ENCODE measurements at regions not wholly inside any gene's neighbourhood (a gene's known extent, or its start where the extent isn't known, plus 50 kb on each side); places are given as distances from the start of the nearest gene placed in this dataset.

DNA sequence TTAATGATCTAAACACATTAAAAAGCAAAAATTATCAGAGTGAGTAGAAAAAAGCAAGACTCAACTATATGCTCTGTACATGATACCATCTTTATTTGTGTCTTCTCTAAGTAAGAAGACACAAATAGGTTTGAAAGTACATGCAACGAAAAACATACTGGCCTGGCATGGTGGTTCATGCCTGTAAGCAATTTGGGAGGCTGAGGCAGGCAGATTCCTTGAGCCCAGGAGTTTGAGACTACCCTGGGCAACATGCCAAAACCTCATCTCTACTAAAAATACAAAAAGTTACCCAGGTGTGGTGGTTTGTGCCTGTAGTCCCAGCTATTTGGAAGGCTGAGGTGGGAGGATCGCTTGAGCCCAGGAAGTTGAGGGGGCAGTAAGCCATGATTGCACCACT lies 78.1 kb upstream of the TOMM7 start:
- H3K36me3 Mint-ChIP-seq (ENCODE audit: low read depth), result no peaks in the 10 kb centered on the region
- no peak overlapping the region for H3K4me3 Mint-ChIP-seq (ENCODE audit: low read depth)
- H3K27ac Mint-ChIP-seq, result no peak overlapping the region
- no peak for DNase-seq (ENCODE audit: low spot score)
- peaks cover 10% of the 10 kb centered on the region for H3K27me3 Mint-ChIP-seq (ENCODE audit: low read depth)
- no peaks in the 10 kb centered on the region for H3K9me3 Mint-ChIP-seq
- intact Hi-C loops (cut with micrococcal nuclease), result no loop called here
- peaks cover 9% of the 10 kb centered on the region for H3K4me1 Mint-ChIP-seq (ENCODE audit: low read depth)

GRCh38 chr7:22900101-22900500 lies 77.5 kb upstream of the TOMM7 start:
- DNase-seq (ENCODE audit: low spot score), result no peak
- Mint-ChIP-seq H3K27ac (no peak overlapping the region), H3K4me1 (ENCODE audit: low read depth) (peaks cover 12% of the 10 kb centered on the region)

DNA sequence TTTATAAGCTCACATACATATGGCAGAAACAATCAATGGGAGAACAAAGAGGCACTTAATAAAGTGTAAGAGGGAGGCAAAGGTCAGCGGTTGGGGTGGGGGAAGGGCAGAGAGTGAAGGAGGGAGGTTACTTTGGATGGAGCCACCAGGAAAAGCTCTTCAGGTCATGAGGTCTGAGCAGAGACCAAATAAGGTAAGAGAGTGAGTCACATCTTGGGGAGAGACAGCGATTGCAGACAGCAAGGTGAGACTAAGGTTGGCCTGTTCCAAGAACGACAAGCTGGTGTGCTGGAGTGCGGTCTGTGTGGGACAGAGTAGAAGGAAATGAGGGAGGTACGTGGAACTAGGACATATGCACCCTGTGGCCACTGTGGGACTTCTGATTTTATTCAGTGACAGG lies 74.3 kb upstream of the TOMM7 start:
- no peaks in the 10 kb centered on the region for H3K9me3 Mint-ChIP-seq
- H3K4me3 Mint-ChIP-seq (ENCODE audit: low read depth), result no peak overlapping the region
- H3K36me3 Mint-ChIP-seq (ENCODE audit: low read depth), result no peaks in the 10 kb centered on the region
- no peak overlapping the region for H3K27ac Mint-ChIP-seq
- intact Hi-C loops (cut with micrococcal nuclease), result no loop called here
- peaks cover 4% of the 10 kb centered on the region for H3K27me3 Mint-ChIP-seq (ENCODE audit: low read depth)
- H3K4me1 Mint-ChIP-seq (ENCODE audit: low read depth), result peaks cover 12% of the 10 kb centered on the region
- no peak for DNase-seq (ENCODE audit: low spot score)

More at GRCh38 chr7:22900101-22900500, 77.5 kb upstream of the TOMM7 start:
- H3K27me3 Mint-ChIP-seq (ENCODE audit: low read depth), result peaks cover 10% of the 10 kb centered on the region
- no peaks in the 10 kb centered on the region for H3K9me3 Mint-ChIP-seq
- no peaks in the 10 kb centered on the region for H3K36me3 Mint-ChIP-seq (ENCODE audit: low read depth)
- intact Hi-C loops (cut with micrococcal nuclease), result no loop called here
- no peak overlapping the region for H3K4me3 Mint-ChIP-seq (ENCODE audit: low read depth)

DNA sequence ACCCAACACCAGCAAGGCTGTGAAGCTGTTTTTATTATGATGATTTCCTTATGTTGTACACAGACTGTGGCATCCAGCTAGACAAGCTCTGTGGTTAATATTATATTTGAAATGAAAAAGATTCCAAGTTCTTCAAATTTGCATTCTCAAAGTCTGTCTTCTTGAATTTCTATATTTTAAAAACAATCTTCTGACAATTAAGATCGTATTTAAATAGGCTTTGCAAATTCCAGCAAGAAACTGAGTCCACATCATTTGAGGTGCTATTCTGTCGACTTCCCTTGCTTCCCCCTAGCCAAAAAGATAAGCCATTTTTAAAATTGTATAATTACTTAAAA lies 73.1 kb upstream of the TOMM7 start:
- H3K9me3 Mint-ChIP-seq, result no peaks in the 10 kb centered on the region
- H3K4me1 Mint-ChIP-seq (ENCODE audit: low read depth), result peaks cover 12% of the 10 kb centered on the region
- H3K36me3 Mint-ChIP-seq (ENCODE audit: low read depth), result no peaks in the 10 kb centered on the region
- H3K27ac Mint-ChIP-seq, result no peak overlapping the region
- no peaks in the 10 kb centered on the region for H3K27me3 Mint-ChIP-seq (ENCODE audit: low read depth)
- no peak for DNase-seq (ENCODE audit: low spot score)
- intact Hi-C loops (cut with micrococcal nuclease), result no loop called here
- H3K4me3 Mint-ChIP-seq (ENCODE audit: low read depth), result no peak overlapping the region

DNA sequence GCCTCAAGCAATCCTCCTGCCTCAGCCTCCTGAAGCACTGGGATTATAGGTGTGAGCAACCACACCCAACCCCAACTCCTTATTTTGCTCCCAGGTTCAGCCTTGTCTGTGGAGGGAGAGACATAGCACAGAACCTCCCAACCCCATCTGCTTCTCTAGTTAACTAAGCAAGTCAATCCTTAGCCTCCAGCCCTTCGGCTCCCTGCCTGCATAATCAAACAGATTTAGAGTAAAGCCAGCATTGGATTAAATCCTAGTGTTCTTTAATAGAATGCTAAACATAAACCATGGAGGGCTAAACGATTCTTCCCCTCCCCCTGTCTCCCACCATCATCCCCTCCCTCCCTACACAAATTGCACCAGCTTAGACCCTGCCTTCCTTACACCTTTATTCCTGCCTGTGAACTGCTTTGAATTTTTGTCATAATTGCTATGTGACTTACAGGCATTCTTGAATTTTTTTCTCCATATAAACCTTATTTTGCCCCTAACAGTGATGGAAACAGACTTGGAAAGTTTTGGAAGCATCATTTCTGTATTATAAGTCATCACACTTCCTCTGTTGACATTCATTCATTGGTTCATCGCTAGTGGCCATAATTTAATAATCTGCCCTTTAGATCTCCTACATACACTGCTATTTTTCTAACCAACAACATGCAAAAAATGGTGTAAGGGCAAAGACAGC lies 72.6 kb upstream of the TOMM7 start:
- intact Hi-C loops (cut with micrococcal nuclease), result no loop called here
- peaks cover 12% of the 10 kb centered on the region for H3K4me1 Mint-ChIP-seq (ENCODE audit: low read depth)
- H3K27me3 Mint-ChIP-seq (ENCODE audit: low read depth), result no peaks in the 10 kb centered on the region
- H3K4me3 Mint-ChIP-seq (ENCODE audit: low read depth), result no peak overlapping the region
- DNase-seq (ENCODE audit: low spot score), result no peak
- no peak overlapping the region for H3K27ac Mint-ChIP-seq
- H3K9me3 Mint-ChIP-seq, result no peaks in the 10 kb centered on the region
- H3K36me3 Mint-ChIP-seq (ENCODE audit: low read depth), result no peaks in the 10 kb centered on the region

- H3K27ac Mint-ChIP-seq, result no peak overlapping the region
- peaks cover 12% of the 10 kb centered on the region for H3K4me1 Mint-ChIP-seq (ENCODE audit: low read depth)
- H3K27me3 Mint-ChIP-seq (ENCODE audit: low read depth), result no peaks in the 10 kb centered on the region
- no peaks in the 10 kb centered on the region for H3K36me3 Mint-ChIP-seq (ENCODE audit: low read depth)
- intact Hi-C loops (cut with micrococcal nuclease), result no loop called here
- no peak for DNase-seq (ENCODE audit: low spot score)
- no peaks in the 10 kb centered on the region for H3K9me3 Mint-ChIP-seq
- no peak overlapping the region for H3K4me3 Mint-ChIP-seq (ENCODE audit: low read depth)
Measured at GRCh38 chr7:22894546-22894945, 71.9 kb upstream of the TOMM7 start.

GRCh38 chr7:22890773-22891172 lies 68.1 kb upstream of the TOMM7 start:
- no peak for DNase-seq (ENCODE audit: low spot score)
- H3K27me3 Mint-ChIP-seq (ENCODE audit: low read depth), result no peaks in the 10 kb centered on the region
- H3K27ac Mint-ChIP-seq, result no peak overlapping the region
- intact Hi-C loops (cut with micrococcal nuclease), result no loop called here
- peaks cover 13% of the 10 kb centered on the region for H3K4me1 Mint-ChIP-seq (ENCODE audit: low read depth)
- H3K4me3 Mint-ChIP-seq (ENCODE audit: low read depth), result no peak overlapping the region
- H3K36me3 Mint-ChIP-seq (ENCODE audit: low read depth), result no peaks in the 10 kb centered on the region
- no peaks in the 10 kb centered on the region for H3K9me3 Mint-ChIP-seq

GRCh38 chr7:22885797-22886261 lies 63.2 kb upstream of the TOMM7 start:
- H3K36me3 Mint-ChIP-seq (ENCODE audit: low read depth), result peaks cover 16% of the 10 kb centered on the region
- peak; percentile 61 for DNase-seq (ENCODE audit: low spot score)
- H3K4me3 Mint-ChIP-seq (ENCODE audit: low read depth), result peak overlapping the region; percentile 65
- no peaks in the 10 kb centered on the region for H3K27me3 Mint-ChIP-seq (ENCODE audit: low read depth)
- H3K27ac Mint-ChIP-seq, result peak overlapping the region; percentile 97
- H3K4me1 Mint-ChIP-seq (ENCODE audit: low read depth), result peaks cover 44% of the 10 kb centered on the region
- H3K9me3 Mint-ChIP-seq, result peaks cover 5% of the 10 kb centered on the region
- intact Hi-C loops (cut with micrococcal nuclease), result loop anchor here (1.0 to 10.0 kb wide), 9 partner anchors 27 to 941 kb away; partner anchors contain the start of genes CDCA7L, HYCC1 and TOMM7

DNA sequence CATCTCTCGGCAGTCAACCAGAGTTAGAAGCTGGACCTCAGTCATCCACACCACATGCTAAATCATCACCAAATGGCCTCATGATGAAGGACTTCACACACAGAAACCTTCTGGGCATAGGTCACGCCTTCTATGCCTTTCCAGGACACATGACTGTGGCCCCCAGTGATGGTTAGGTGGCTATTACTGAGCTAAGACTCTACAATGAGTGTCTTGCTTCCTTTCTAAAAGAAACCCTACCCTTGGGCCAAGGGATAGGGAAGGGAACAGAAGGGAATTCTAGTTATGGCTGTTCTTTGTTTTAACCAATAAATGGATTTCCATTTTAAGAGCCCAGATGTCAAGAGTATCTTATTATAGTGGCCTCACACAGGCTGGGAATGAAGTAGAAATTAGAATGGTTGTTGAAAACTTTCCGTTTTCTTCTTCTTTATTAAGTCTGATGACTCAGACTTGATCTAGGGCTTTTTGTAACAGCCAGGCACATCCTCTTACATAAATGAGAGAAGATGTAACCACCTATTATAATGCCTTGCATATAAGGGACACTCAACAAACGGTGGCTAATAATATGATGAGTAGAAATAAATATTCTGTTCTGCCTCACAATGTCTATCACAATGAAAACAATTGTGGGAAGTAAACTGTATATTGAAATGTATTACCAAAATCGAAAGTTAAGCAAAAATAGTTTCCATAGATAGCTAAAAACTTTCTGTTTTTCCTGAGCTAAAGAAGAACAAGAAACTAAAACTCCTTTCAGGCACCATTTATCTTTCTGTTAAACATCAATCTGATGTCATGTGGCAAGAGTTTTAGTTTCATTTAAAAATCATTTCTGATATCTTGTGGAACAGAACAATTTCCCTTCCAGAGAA lies 62.5 kb upstream of the TOMM7 start:
- DNase-seq (ENCODE audit: low spot score), result no peak
- H3K4me3 Mint-ChIP-seq (ENCODE audit: low read depth), result no peak overlapping the region
- H3K27ac Mint-ChIP-seq, result peak overlapping the region; percentile 97
- intact Hi-C loops (cut with micrococcal nuclease), result loop anchor here (1.0 to 10.0 kb wide), 7 partner anchors 47 to 940 kb away; partner anchors contain the start of genes CDCA7L, HYCC1 and TOMM7
- H3K36me3 Mint-ChIP-seq (ENCODE audit: low read depth), result peaks cover 16% of the 10 kb centered on the region
- H3K9me3 Mint-ChIP-seq, result peaks cover 5% of the 10 kb centered on the region
- H3K4me1 Mint-ChIP-seq (ENCODE audit: low read depth), result peaks cover 44% of the 10 kb centered on the region
- H3K27me3 Mint-ChIP-seq (ENCODE audit: low read depth), result no peaks in the 10 kb centered on the region

- intact Hi-C loops (cut with micrococcal nuclease), result loop anchor here (10.0 kb wide), 2 partner anchors 187 to 937 kb away; partner anchors contain the start of gene CDCA7L
Measured at GRCh38 chr7:22882106-22882505, 59.5 kb upstream of the TOMM7 start.

GRCh38 chr7:22879709-22880306 lies 57.2 kb upstream of the TOMM7 start:
- Mint-ChIP-seq H3K9me3 (peaks cover 5% of the 10 kb centered on the region), H3K36me3 (ENCODE audit: low read depth) (peaks cover 16% of the 10 kb centered on the region), H3K27ac (no peak overlapping the region), H3K4me1 (ENCODE audit: low read depth) (peaks cover 33% of the 10 kb centered on the region), H3K27me3 (ENCODE audit: low read depth) (no peaks in the 10 kb centered on the region), H3K4me3 (ENCODE audit: low read depth) (no peak overlapping the region)
- DNase-seq (ENCODE audit: low spot score), result no peak
- intact Hi-C loops (cut with micrococcal nuclease), result loop anchor here (10.0 kb wide), 2 partner anchors 185 to 935 kb away; partner anchors contain the start of gene CDCA7L

More at GRCh38 chr7:22882106-22882505, 59.5 kb upstream of the TOMM7 start:
- H3K27me3 Mint-ChIP-seq (ENCODE audit: low read depth), result no peaks in the 10 kb centered on the region
- peaks cover 47% of the 10 kb centered on the region for H3K4me1 Mint-ChIP-seq (ENCODE audit: low read depth)
- H3K4me3 Mint-ChIP-seq (ENCODE audit: low read depth), result no peak overlapping the region
- H3K36me3 Mint-ChIP-seq (ENCODE audit: low read depth), result peaks cover 16% of the 10 kb centered on the region
- DNase-seq (ENCODE audit: low spot score), result no peak
- peak overlapping the region; percentile 64 for H3K27ac Mint-ChIP-seq
- peaks cover 5% of the 10 kb centered on the region for H3K9me3 Mint-ChIP-seq

DNA sequence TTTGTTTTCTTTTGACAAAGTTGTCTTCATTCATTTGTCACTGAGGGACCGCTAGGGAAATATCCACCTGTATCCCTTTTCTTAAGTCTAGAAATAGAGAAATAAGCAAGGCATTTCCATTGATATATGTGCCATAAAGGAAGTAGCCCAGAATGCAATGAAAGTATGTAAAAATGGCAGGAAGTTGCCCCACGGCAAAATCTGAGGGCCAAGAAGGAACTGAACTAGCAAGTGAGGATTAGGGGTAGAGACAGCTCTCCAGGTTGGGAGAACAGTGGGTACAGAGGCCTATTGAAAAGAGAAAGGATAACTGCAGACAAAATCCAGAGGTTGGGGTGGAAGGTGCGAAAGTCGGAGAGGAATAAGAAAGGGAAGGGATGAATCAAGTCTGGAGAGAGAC lies 56.6 kb upstream of the TOMM7 start:
- no peak for DNase-seq (ENCODE audit: low spot score)
- H3K4me3 Mint-ChIP-seq (ENCODE audit: low read depth), result no peak overlapping the region
- no peak overlapping the region for H3K27ac Mint-ChIP-seq
- no peaks in the 10 kb centered on the region for H3K27me3 Mint-ChIP-seq (ENCODE audit: low read depth)
- intact Hi-C loops (cut with micrococcal nuclease), result no loop called here
- H3K9me3 Mint-ChIP-seq, result no peaks in the 10 kb centered on the region
- H3K4me1 Mint-ChIP-seq (ENCODE audit: low read depth), result peaks cover 27% of the 10 kb centered on the region
- H3K36me3 Mint-ChIP-seq (ENCODE audit: low read depth), result peaks cover 12% of the 10 kb centered on the region
